ENCODE measurements at regions not wholly inside any gene's neighbourhood (a gene's known extent, or its start where the extent isn't known, plus 50 kb on each side); places are given as distances from the start of the nearest gene placed in this dataset.
A peak's percentile ranks its signal among the peaks of the same experiment; 100 is the strongest.

- H3K4me3 ChIP-seq = no peak overlapping the region
- ATAC-seq (no peak), DNase-seq (no peak)
- no peaks in the 10 kb centered on the region for H3K36me3 ChIP-seq
- TF ChIP-seq CTCF (IDR thresholded peaks at IDR 0.05) = no peak
- TF ChIP-seq POLR2A (IDR thresholded peaks at IDR 0.05) = no peak
- WGBS (ENCODE audit: insufficient coverage, low coverage, low lambda C conversion rate, missing lambda C conversion rate) = 43% methylated on average over 4 of the region's 4 CpGs
- H3K27ac ChIP-seq = no peak overlapping the region
- no peaks in the 10 kb centered on the region for H3K27me3 ChIP-seq
- H3K9me3 ChIP-seq = no peaks in the 10 kb centered on the region
- no peaks in the 10 kb centered on the region for H3K4me1 ChIP-seq
- intact Hi-C loops (cut with DNase I) = no loop called here
These were observed 56.1 kb upstream of the FREM2 start for GRCh38 chr13:38630780-38631179.

- no peak for ATAC-seq
- TF ChIP-seq CTCF (IDR thresholded peaks at IDR 0.05) (no peak), POLR2A (IDR thresholded peaks at IDR 0.05) (no peak)
- H3K9me3 ChIP-seq = no peaks in the 10 kb centered on the region
These were observed 51.8 kb upstream of the FREM2 start for GRCh38 chr13:38635030-38635429.

GRCh38 chr13:38636073-38636472 is 50.8 kb upstream of the FREM2 start:
- WGBS (ENCODE audit: insufficient coverage, low coverage, low lambda C conversion rate, missing lambda C conversion rate) = 32% methylated on average over 2 of the region's 3 CpGs

More at GRCh38 chr13:38635030-38635429, 51.8 kb upstream of the FREM2 start:
- intact Hi-C loops (cut with DNase I) = no loop called here
- H3K4me3 ChIP-seq = no peak overlapping the region
- no peaks in the 10 kb centered on the region for H3K4me1 ChIP-seq
- DNase-seq = no peak
- WGBS (ENCODE audit: insufficient coverage, low coverage, low lambda C conversion rate, missing lambda C conversion rate) = 33% methylated on average over 4 of the region's 4 CpGs
- H3K27ac ChIP-seq = no peak overlapping the region
- H3K36me3 ChIP-seq = no peaks in the 10 kb centered on the region
- no peaks in the 10 kb centered on the region for H3K27me3 ChIP-seq

GRCh38 chr13:38636761-38637160 is 50.1 kb upstream of the FREM2 start:
- Histone ChIP-seq H3K36me3 (no peaks in the 10 kb centered on the region), H3K27ac (no peak overlapping the region), H3K9me3 (no peaks in the 10 kb centered on the region), H3K27me3 (no peaks in the 10 kb centered on the region), H3K4me1 (no peaks in the 10 kb centered on the region), H3K4me3 (no peak overlapping the region)
- intact Hi-C loops (cut with DNase I) = no loop called here
- ATAC-seq (peak in 2 of 4 donors; percentile 30 to 44), DNase-seq (no peak)
- TF ChIP-seq POLR2A (IDR thresholded peaks at IDR 0.05) (no peak), CTCF (IDR thresholded peaks at IDR 0.05) (no peak)
- 17% methylated on average over 2 of the region's 2 CpGs for WGBS (ENCODE audit: insufficient coverage, low coverage, low lambda C conversion rate, missing lambda C conversion rate)

More at GRCh38 chr13:38636073-38636472, 50.8 kb upstream of the FREM2 start:
- H3K4me3 ChIP-seq = no peak overlapping the region
- DNase-seq (no peak), ATAC-seq (no peak)
- no peaks in the 10 kb centered on the region for H3K9me3 ChIP-seq
- no peak overlapping the region for H3K27ac ChIP-seq
- H3K36me3 ChIP-seq = no peaks in the 10 kb centered on the region
- TF ChIP-seq CTCF (IDR thresholded peaks at IDR 0.05) (no peak), POLR2A (IDR thresholded peaks at IDR 0.05) (no peak)
- no peaks in the 10 kb centered on the region for H3K27me3 ChIP-seq
- intact Hi-C loops (cut with DNase I) = no loop called here
- H3K4me1 ChIP-seq = no peaks in the 10 kb centered on the region

All from right lobe of liver (tissue), 6 donors.